Smooth muscle cell (in vitro differentiated cells): ENCODE measurements at regions not wholly inside any gene's neighbourhood (a gene's known extent, or its start where the extent isn't known, plus 50 kb on each side); places are given as distances from the start of the nearest gene placed in this dataset.

Source experiments
- DNase-seq: peaks from one replicate; lab custom pipeline; 2025; ENCODE audit not compliant: unreplicated experiment; lab: John Stamatoyannopoulos, UW
- H2AFZ ChIP-seq: fragments of 200-600 bp; sonication (generic); 2 replicates; pipeline ENCODE4 v1.6.0; 2016; ENCODE audit warnings: antibody characterized with exemption, low read depth, mild to moderate bottlenecking
- H3F3A ChIP-seq: fragments of 200-600 bp; sonication (generic); 2 replicates; pipeline ENCODE4 v1.6.0; 2017; ENCODE audit warnings: antibody characterized with exemption, low read depth
- H3K27ac ChIP-seq: fragments of 200-600 bp; sonication (generic); 2 replicates; pipeline ENCODE4 v1.5.1; 2016; ENCODE audit warnings: low read depth, mild to moderate bottlenecking
- H3K27me3 ChIP-seq: fragments of 200-600 bp; sonication (generic); 2 replicates; pipeline ENCODE4 v1.6.1; 2016; ENCODE audit warnings: low read depth, mild to moderate bottlenecking
- H3K36me3 ChIP-seq: fragments of 200-600 bp; sonication (generic); 2 replicates; pipeline ENCODE4 v1.5.1; 2016; ENCODE audit warnings: low read depth
- H3K4me1 ChIP-seq: fragments of 200-600 bp; sonication (generic); 2 replicates; pipeline ENCODE4 v1.5.1; 2016; ENCODE audit warnings: low read depth
- H3K4me2 ChIP-seq: fragments of 200-600 bp; sonication (generic); 2 replicates; pipeline ENCODE4 v1.6.0; 2016; ENCODE audit warnings: mild to moderate bottlenecking
- H3K4me3 ChIP-seq: fragments of 200-600 bp; sonication (generic); 2 replicates; pipeline ENCODE4 v1.5.1; 2016; ENCODE audit warnings: mild to moderate bottlenecking
- H3K79me2 ChIP-seq: fragments of 200-600 bp; sonication (generic); 2 replicates; pipeline ENCODE4 v1.6.0; 2016; ENCODE audit warnings: low read depth, mild to moderate bottlenecking
- H3K9ac ChIP-seq: fragments of 200-600 bp; sonication (generic); 2 replicates; pipeline ENCODE4 v1.6.0; 2016; ENCODE audit warnings: low read depth
- H3K9me3 ChIP-seq: fragments of 200-600 bp; sonication (generic); replicated peaks from 2 replicates; pipeline ENCODE4 v1.5.1; 2016; ENCODE audit warnings: low read depth
- H4K20me1 ChIP-seq: fragments of 200-600 bp; sonication (generic); 2 replicates; pipeline ENCODE4 v1.6.0; 2016; ENCODE audit warnings: low read depth
- CTCF ChIP-seq: fragments of 200-600 bp; sonication (generic); IDR thresholded peaks from 2 replicates; pipeline ENCODE4 v1.5.1; 2017; ENCODE audit warnings: borderline replicate concordance, mild to moderate bottlenecking, antibody characterized with exemption; ENCODE audit not compliant: insufficient read depth, poor library complexity, severe bottlenecking
- WGBS: methylation state at CpG from one replicate; pipeline ENCODE4 v1.1.7; 2016; ENCODE audit warnings: low lambda C conversion rate; 5-methylcytosine and 5-hydroxymethylcytosine counted together

GRCh38 chrX:137667776-137668175 is 101.8 kb downstream of the ZIC3 start:
- no peaks in the 10 kb centered on the region for H3K79me2 ChIP-seq
- H4K20me1 ChIP-seq: no peaks in the 10 kb centered on the region
- H3K4me1 ChIP-seq: no peaks in the 10 kb centered on the region
- no peaks in the 10 kb centered on the region for H3K36me3 ChIP-seq
- H3F3A ChIP-seq: no peaks in the 10 kb centered on the region
- no peak overlapping the region for H3K4me2 ChIP-seq
- no peak for TF ChIP-seq CTCF
- H3K27ac ChIP-seq: no peak overlapping the region
- no peak overlapping the region for H3K4me3 ChIP-seq
- H3K9ac ChIP-seq: no peak overlapping the region
- 68% methylated on average over 6 of the region's 6 CpGs for WGBS
- no peak for DNase-seq
- H3K27me3 ChIP-seq: no peaks in the 10 kb centered on the region
- H3K9me3 ChIP-seq: no peaks in the 10 kb centered on the region
- H2AFZ ChIP-seq: no peak overlapping the region

- Histone ChIP-seq H3K27me3 (no peaks in the 10 kb centered on the region), H3F3A (no peaks in the 10 kb centered on the region), H2AFZ (no peak overlapping the region), H3K9me3 (no peaks in the 10 kb centered on the region), H3K4me3 (no peak overlapping the region), H4K20me1 (no peaks in the 10 kb centered on the region), H3K36me3 (no peaks in the 10 kb centered on the region), H3K79me2 (no peaks in the 10 kb centered on the region), H3K27ac (no peak overlapping the region), H3K4me2 (no peak overlapping the region), H3K9ac (no peak overlapping the region), H3K4me1 (no peaks in the 10 kb centered on the region)
- no peak for TF ChIP-seq CTCF
- DNase-seq: no peak
- WGBS: 24% methylated on average over 2 of the region's 2 CpGs
Measured at GRCh38 chrX:137684591-137684990, 118.7 kb downstream of the ZIC3 start.

GRCh38 chrX:137695417-137695816 is 129.5 kb downstream of the ZIC3 start:
- H3K4me2 ChIP-seq: no peak overlapping the region

More at GRCh38 chrX:137695417-137695816, 129.5 kb downstream of the ZIC3 start:
- H3K4me3 ChIP-seq: no peak overlapping the region
- H3K27me3 ChIP-seq: no peaks in the 10 kb centered on the region
- H3K9me3 ChIP-seq: no peaks in the 10 kb centered on the region
- no peaks in the 10 kb centered on the region for H3K79me2 ChIP-seq
- no peak for DNase-seq
- no peaks in the 10 kb centered on the region for H3K4me1 ChIP-seq
- H3K36me3 ChIP-seq: no peaks in the 10 kb centered on the region
- H3K27ac ChIP-seq: no peak overlapping the region
- no peak overlapping the region for H2AFZ ChIP-seq
- no peak overlapping the region for H3K9ac ChIP-seq
- H4K20me1 ChIP-seq: no peaks in the 10 kb centered on the region
- H3F3A ChIP-seq: no peaks in the 10 kb centered on the region
- TF ChIP-seq CTCF: no peak
